PC-3 (cell line): ENCODE measurements at regions not wholly inside any gene's neighbourhood (a gene's known extent, or its start where the extent isn't known, plus 50 kb on each side); places are given as distances from the start of the nearest gene placed in this dataset.

ENCODE experiments used
- ATAC-seq: fragments of 200-7000 bp; cut with Tn5 transposase; 2 replicates; pipeline ENCODE4 v1.9.1; 2020; ENCODE audit warnings: mild to moderate bottlenecking, moderate library complexity
- BruUV-seq: library from RNA; stranded (reverse); fragments of 400-500 nt; replicated peaks from 2 replicates; lab custom pipeline; 2021; lab: Mats Ljungman, UMichigan
- CTCF ChIA-PET: fragments of 300-600 bp; sonication (Branson Sonifier 250); formaldehyde crosslinking; loops from one replicate; lab custom pipeline; 2022; ENCODE audit warnings: antibody characterized with exemption; lab: Charles Lee
- POLR2A ChIA-PET: fragments of 300-600 bp; sonication (Branson Sonifier 250); formaldehyde crosslinking; loops from one replicate; lab custom pipeline; 2022; ENCODE audit warnings: antibody characterized with exemption; ENCODE audit not compliant: unreplicated experiment; lab: Charles Lee
- DNase-seq: peaks from one replicate; pipeline ENCODE4 v3.0.0-alpha.2; 2015
- H2AFZ ChIP-seq: fragments of 300-600 bp; sonication (generic); 2 replicates; pipeline ENCODE4 v1.6.0; 2016; ENCODE audit warnings: antibody characterized with exemption, low read length
- H3F3A ChIP-seq: fragments of 300-600 bp; sonication (generic); one replicate; pipeline ENCODE4 v1.6.0; 2017; ENCODE audit warnings: antibody characterized with exemption, low read length, control low read depth, mild to moderate bottlenecking; ENCODE audit not compliant: unreplicated experiment
- H3K27ac ChIP-seq: fragments of 300-600 bp; sonication (generic); 2 replicates; pipeline ENCODE4 v1.5.1; 2016; ENCODE audit warnings: mild to moderate bottlenecking, low read length
- H3K27me3 ChIP-seq: fragments of 300-600 bp; sonication (generic); 2 replicates; pipeline ENCODE4 v1.6.1; 2016; ENCODE audit warnings: low read length, mixed read lengths
- H3K36me3 ChIP-seq: fragments of 300-600 bp; sonication (generic); 2 replicates; pipeline ENCODE4 v1.6.1; 2016; ENCODE audit warnings: low read depth, mixed run types, low read length, mixed read lengths
- H3K4me1 ChIP-seq: fragments of 300-600 bp; sonication (generic); 2 replicates; pipeline ENCODE4 v1.5.1; 2016; ENCODE audit warnings: low read length; ENCODE audit not compliant: insufficient read depth
- H3K4me2 ChIP-seq: fragments of 300-600 bp; sonication (generic); 2 replicates; pipeline ENCODE4 v1.6.0; 2016; ENCODE audit warnings: low read length
- H3K4me3 ChIP-seq: fragments of 300-600 bp; sonication (generic); 2 replicates; pipeline ENCODE4 v1.5.1; 2016; ENCODE audit warnings: mild to moderate bottlenecking, low read length, mixed read lengths
- H3K79me2 ChIP-seq: fragments of 300-600 bp; sonication (generic); 2 replicates; pipeline ENCODE4 v1.6.1; 2017; ENCODE audit warnings: low read length, mixed read lengths
- H3K9ac ChIP-seq: fragments of 300-600 bp; sonication (generic); 2 replicates; pipeline ENCODE4 v1.6.0; 2016; ENCODE audit warnings: mild to moderate bottlenecking, low read length
- H3K9me2 ChIP-seq: fragments of 300-600 bp; sonication (generic); replicated peaks from 2 replicates; pipeline ENCODE4 v1.6.1; 2016; ENCODE audit warnings: mixed run types, low read length, mixed read lengths
- H3K9me3 ChIP-seq: fragments of 300-600 bp; sonication (generic); 2 replicates; pipeline ENCODE4 v1.6.1; 2016; ENCODE audit warnings: low read length, mixed read lengths
- H4K20me1 ChIP-seq: fragments of 300-600 bp; sonication (generic); 2 replicates; pipeline ENCODE4 v1.6.1; 2016; ENCODE audit warnings: low read length, mixed read lengths
- EZH2 ChIP-seq: fragments of 300-600 bp; sonication (generic); IDR thresholded peaks from one replicate; pipeline ENCODE4 v1.6.1; 2017; ENCODE audit warnings: antibody characterized with exemption, mild to moderate bottlenecking, low read length; ENCODE audit not compliant: unreplicated experiment
- EZH2phosphoT487 ChIP-seq: fragments of 300-600 bp; sonication (generic); IDR thresholded peaks from 2 replicates; pipeline ENCODE4 v1.6.1; 2018; ENCODE audit warnings: mild to moderate bottlenecking, antibody characterized with exemption, low read length, borderline replicate concordance
- intact Hi-C: fragments of 100-400 bp; cut with micrococcal nuclease; formaldehyde crosslinking; loops from 2 replicates; pipeline ENCODE4 v1.9.0; 2023
- TF ChIP-seq, protein P1 (sequence below): fragments of 300-600 bp; sonication (generic); conservative IDR thresholded peaks from 2 replicates; pipeline ENCODE4 v1.5.1; 2017; ENCODE audit warnings: antibody characterized with exemption, low read depth, mild to moderate bottlenecking, low read length

DNA sequence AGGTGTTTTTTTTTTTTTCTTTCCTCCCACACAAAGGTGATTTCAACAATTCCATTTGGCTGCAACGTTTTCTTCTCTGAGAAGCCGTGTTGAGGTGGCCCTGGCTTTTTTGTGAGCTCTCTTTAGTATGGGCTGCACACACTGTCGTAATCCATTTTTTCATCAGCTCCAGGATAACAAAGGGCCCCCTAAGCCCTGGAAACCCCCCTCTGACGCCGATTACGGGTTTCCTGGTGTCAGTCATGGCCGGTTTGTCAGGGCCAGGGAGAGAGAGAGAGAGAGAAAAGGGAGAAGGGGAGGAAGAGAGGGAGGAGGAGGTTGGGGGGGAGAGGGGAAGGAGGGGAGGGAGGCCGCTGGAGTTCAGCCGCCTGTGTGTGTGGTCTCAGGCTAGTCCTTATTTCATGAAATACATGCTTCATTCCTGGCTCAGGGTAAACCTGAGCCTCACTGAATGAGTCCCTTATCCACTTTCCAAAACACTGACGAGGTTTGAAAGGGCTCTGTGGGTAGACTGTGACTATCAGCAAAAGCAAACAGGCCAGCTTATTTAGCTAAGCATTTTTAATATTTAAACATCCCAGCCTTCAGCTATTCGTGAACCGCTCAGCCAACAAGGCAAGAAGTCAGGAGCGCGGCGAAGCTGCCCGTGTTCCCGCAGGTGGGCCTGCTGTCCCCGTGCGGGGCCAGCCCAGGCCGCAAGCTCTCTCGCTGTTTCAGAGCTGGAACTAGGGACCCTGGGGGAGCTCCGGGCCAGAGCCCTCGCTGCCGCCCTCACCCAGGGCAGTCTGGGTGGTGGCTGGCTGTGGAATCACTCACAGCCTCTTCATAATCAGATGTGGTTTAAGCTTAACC, 172.8 kb downstream of the ERCC6L2 start:
- TF ChIP-seq EZH2 (no peak), EZH2phosphoT487 (no peak)
- TF ChIP-seq, protein P1, sequence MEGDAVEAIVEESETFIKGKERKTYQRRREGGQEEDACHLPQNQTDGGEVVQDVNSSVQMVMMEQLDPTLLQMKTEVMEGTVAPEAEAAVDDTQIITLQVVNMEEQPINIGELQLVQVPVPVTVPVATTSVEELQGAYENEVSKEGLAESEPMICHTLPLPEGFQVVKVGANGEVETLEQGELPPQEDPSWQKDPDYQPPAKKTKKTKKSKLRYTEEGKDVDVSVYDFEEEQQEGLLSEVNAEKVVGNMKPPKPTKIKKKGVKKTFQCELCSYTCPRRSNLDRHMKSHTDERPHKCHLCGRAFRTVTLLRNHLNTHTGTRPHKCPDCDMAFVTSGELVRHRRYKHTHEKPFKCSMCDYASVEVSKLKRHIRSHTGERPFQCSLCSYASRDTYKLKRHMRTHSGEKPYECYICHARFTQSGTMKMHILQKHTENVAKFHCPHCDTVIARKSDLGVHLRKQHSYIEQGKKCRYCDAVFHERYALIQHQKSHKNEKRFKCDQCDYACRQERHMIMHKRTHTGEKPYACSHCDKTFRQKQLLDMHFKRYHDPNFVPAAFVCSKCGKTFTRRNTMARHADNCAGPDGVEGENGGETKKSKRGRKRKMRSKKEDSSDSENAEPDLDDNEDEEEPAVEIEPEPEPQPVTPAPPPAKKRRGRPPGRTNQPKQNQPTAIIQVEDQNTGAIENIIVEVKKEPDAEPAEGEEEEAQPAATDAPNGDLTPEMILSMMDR = no peak
- Histone ChIP-seq H3K9me3 (no peaks in the 10 kb centered on the region), H3K79me2 (no peaks in the 10 kb centered on the region), H3K4me1 (no peaks in the 10 kb centered on the region), H3K27ac (no peak overlapping the region), H3F3A (no peaks in the 10 kb centered on the region), H3K36me3 (no peaks in the 10 kb centered on the region), H3K9me2 (no peaks in the 10 kb centered on the region), H3K4me2 (no peak overlapping the region), H2AFZ (no peak overlapping the region), H4K20me1 (no peaks in the 10 kb centered on the region), H3K4me3 (no peak overlapping the region), H3K9ac (no peak overlapping the region), H3K27me3 (no peaks in the 10 kb centered on the region; the same call in 1 of the 2 replicates)
- intact Hi-C loops = no loop called here
- no TSS peak for BruUV-seq
- ChIA-PET CTCF (no interaction called here), POLR2A (no interaction called here)
- DNase-seq (no peak), ATAC-seq (no peak)

DNA sequence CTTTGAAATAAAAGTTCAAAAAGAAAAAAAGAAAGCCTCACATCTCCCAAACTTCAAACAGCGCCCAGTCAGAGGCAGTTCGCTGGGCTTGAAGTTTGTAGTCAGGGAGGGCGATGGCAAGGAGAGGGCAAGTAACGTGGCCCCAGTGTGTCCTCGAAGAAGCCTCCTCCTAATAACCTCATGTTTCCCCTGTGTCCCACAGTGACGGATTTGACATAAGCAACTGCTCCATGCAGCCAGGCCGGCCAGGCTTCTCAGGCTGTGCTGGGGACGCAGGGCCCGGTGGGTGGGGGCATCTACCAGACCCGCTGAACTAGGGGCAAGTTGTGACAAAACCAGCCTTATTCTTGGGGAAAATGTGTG, 172.2 kb downstream of the ERCC6L2 start:
- Histone ChIP-seq H3K4me2 (no peak overlapping the region), H3K9me2 (no peaks in the 10 kb centered on the region), H3K9me3 (no peaks in the 10 kb centered on the region), H3K79me2 (no peaks in the 10 kb centered on the region), H3K4me1 (no peaks in the 10 kb centered on the region), H4K20me1 (no peaks in the 10 kb centered on the region), H3K36me3 (no peaks in the 10 kb centered on the region), H3K27ac (no peak overlapping the region), H3F3A (no peaks in the 10 kb centered on the region), H3K4me3 (no peak overlapping the region), H3K9ac (no peak overlapping the region), H2AFZ (no peak overlapping the region), H3K27me3 (no peaks in the 10 kb centered on the region; the same call in 1 of the 2 replicates)
- intact Hi-C loops = no loop called here
- no TSS peak for BruUV-seq
- DNase-seq (no peak), ATAC-seq (no peak)
- CTCF ChIA-PET = no interaction called here
- POLR2A ChIA-PET = no interaction called here
- TF ChIP-seq EZH2phosphoT487 (no peak), EZH2 (no peak)
- TF ChIP-seq, protein P1 = no peak

DNA sequence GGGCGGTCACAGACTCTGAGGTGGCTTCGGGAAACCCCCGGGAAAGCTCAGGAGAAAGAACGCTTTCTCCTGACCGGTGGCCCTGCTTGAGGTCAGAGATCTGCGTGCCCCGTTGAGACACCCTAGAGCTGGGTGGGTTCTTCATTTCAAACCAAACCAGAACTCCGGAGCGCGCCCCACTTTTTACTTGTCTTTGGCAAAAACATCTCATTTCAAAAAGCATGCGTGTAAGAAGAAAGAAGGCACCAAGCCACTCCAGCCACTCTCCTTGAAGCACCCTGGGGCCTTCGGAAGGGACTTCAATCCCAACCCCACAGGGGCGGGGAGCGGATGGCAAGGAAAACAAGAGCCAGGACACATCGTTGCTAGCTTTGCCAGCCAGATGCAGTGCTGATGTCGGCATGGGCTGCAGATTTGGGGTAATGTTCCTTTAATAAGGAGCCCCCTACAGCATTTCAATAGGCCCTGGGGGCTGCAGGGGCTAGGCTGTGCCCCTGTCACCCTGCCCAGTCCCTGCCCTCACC, 171.7 kb downstream of the ERCC6L2 start:
- Histone ChIP-seq H3K27me3 (no peaks in the 10 kb centered on the region; the same call in 1 of the 2 replicates), H3F3A (no peaks in the 10 kb centered on the region), H3K4me3 (no peak overlapping the region), H3K9me2 (no peaks in the 10 kb centered on the region), H3K9me3 (no peaks in the 10 kb centered on the region), H3K4me1 (no peaks in the 10 kb centered on the region), H2AFZ (no peak overlapping the region), H3K79me2 (no peaks in the 10 kb centered on the region), H4K20me1 (no peaks in the 10 kb centered on the region), H3K36me3 (no peaks in the 10 kb centered on the region), H3K27ac (no peak overlapping the region), H3K4me2 (no peak overlapping the region), H3K9ac (no peak overlapping the region)
- intact Hi-C loops = no loop called here
- TF ChIP-seq EZH2 = no peak
- TF ChIP-seq, protein P1 = no peak
- TF ChIP-seq EZH2phosphoT487 = no peak
- no TSS peak for BruUV-seq
- ChIA-PET CTCF (no interaction called here), POLR2A (no interaction called here)
- no peak for ATAC-seq
- DNase-seq = no peak
